Erythroblast (primary cell): ENCODE measurements at regions not wholly inside any gene's neighbourhood (a gene's known extent, or its start where the extent isn't known, plus 50 kb on each side); places are given as distances from the start of the nearest gene placed in this dataset.

ENCODE experiments used
- GATA1 ChIP-seq: IDR thresholded peaks from 2 replicates; pipeline ENCODE4 v1.6.1; 2011; ENCODE audit warnings: low read depth, mild to moderate bottlenecking, control low read depth, low read length, moderate library complexity
- POLR2A ChIP-seq: IDR thresholded peaks from 2 replicates; pipeline ENCODE4 v1.6.1; 2011; ENCODE audit warnings: mild to moderate bottlenecking, low read length

DNA sequence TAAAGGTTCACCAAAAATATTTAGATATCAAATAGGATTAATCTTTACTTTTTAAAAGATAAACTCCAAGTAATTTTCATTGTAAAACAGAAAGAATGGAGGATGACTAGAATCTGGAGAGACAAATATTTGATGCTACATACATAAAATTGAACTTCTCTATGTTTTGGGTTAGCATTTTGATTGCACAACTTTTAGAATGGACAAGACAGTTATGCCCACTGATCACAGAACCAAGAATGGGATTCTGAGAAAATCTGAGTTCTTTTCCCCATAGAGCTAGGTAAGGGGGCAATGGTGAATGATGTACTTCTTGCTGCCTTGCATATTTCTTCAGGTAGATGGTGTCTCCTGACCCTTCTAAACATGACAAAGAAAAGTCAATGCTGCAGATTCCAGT lies 191.2 kb upstream of the ZEB2 start:
- TF ChIP-seq POLR2A: no peak
- TF ChIP-seq GATA1: no peak
